Common myeloid progenitor, CD34-positive (primary cell): ENCODE measurements at regions not wholly inside any gene's neighbourhood (a gene's known extent, or its start where the extent isn't known, plus 50 kb on each side); places are given as distances from the start of the nearest gene placed in this dataset.

Experiments used
- CTCF ChIA-PET: fragments of 350-600 bp; sonication (Branson Sonifier 250); formaldehyde crosslinking; loops from one replicate; lab custom pipeline; 2021; ENCODE audit warnings: antibody characterized with exemption; lab: Charles Lee
- POLR2A ChIA-PET: fragments of 350-600 bp; sonication (Branson Sonifier 250); formaldehyde crosslinking; loops from one replicate; lab custom pipeline; 2021; ENCODE audit warnings: antibody characterized with exemption; lab: Charles Lee
- DNase-seq, 3 donors: peaks; one replicate each; pipeline versions ENCODE4 v3.0.0 to v3.0.0-alpha.2; 2013
- H3K27ac ChIP-seq, 2 experiments: 1 replicate in 1 of 2; 2 replicates in 1 of 2; pipeline ENCODE4 v1.7.0; 2013; ENCODE audit warnings: inconsistent platforms in 2 of 2, low read length in 2 of 2, mild to moderate bottlenecking in 2 of 2, low read depth in 1 of 2, moderate library complexity in 1 of 2; ENCODE audit not compliant: severe bottlenecking in 2 of 2, insufficient read depth in 1 of 2, poor library complexity in 1 of 2
- H3K27me3 ChIP-seq, 5 experiments: replicated peaks in 2 of 5; 1 replicate in 3 of 5; 2 replicates in 2 of 5; pipeline versions ENCODE4 v1.6.1 to v1.7.0; 2013; ENCODE audit warnings: low read length in 4 of 5, mild to moderate bottlenecking in 2 of 5, moderate library complexity in 2 of 5, inconsistent platforms in 1 of 5; ENCODE audit not compliant: insufficient read depth in 5 of 5, control insufficient read depth in 4 of 5
- H3K36me3 ChIP-seq, 4 experiments: 1 replicate in 2 of 4; 2 replicates in 2 of 4; pipeline versions ENCODE4 v1.6.1 to v1.7.0; 2013; ENCODE audit warnings: low read length in 3 of 4, control low read depth in 1 of 4, mild to moderate bottlenecking in 1 of 4; ENCODE audit not compliant: control insufficient read depth in 4 of 4, insufficient read depth in 4 of 4
- H3K4me1 ChIP-seq, 4 experiments: 1 replicate in 3 of 4; 2 replicates in 1 of 4; pipeline versions ENCODE4 v1.6.1 to v1.7.1; 2013; ENCODE audit warnings: low read length in 3 of 4, mild to moderate bottlenecking in 3 of 4, control low read depth in 1 of 4, inconsistent platforms in 1 of 4, moderate library complexity in 1 of 4; ENCODE audit not compliant: control insufficient read depth in 4 of 4, insufficient read depth in 4 of 4; ENCODE audit errors: control extremely low read depth in 1 of 4
- H3K4me3 ChIP-seq, 7 experiments: 1 replicate in 4 of 7; 2 replicates in 3 of 7; pipeline versions ENCODE4 v1.5.1 to v1.7.0; 2013; ENCODE audit warnings: mild to moderate bottlenecking in 7 of 7, low read length in 6 of 7, moderate library complexity in 6 of 7, inconsistent platforms in 2 of 7, low read depth in 2 of 7, control low read depth in 1 of 7; ENCODE audit not compliant: insufficient read depth in 4 of 7, control insufficient read depth in 1 of 7; ENCODE audit errors: extremely low read depth in 1 of 7
- H3K9me3 ChIP-seq, 5 experiments: 1 replicate in 4 of 5; 2 replicates in 1 of 5; pipeline versions ENCODE4 v1.6.1 to v1.7.1; 2013; ENCODE audit warnings: low read length in 4 of 5, mild to moderate bottlenecking in 2 of 5, inconsistent platforms in 1 of 5, low read depth in 1 of 5, moderate library complexity in 1 of 5; ENCODE audit not compliant: control insufficient read depth in 4 of 5, insufficient read depth in 2 of 5; ENCODE audit errors: control extremely low read depth in 1 of 5
- WGBS: methylation state at CpG from one replicate; pipeline ENCODE4 v1.1.5; 2013; ENCODE audit not compliant: insufficient coverage; 5-methylcytosine and 5-hydroxymethylcytosine counted together

DNA sequence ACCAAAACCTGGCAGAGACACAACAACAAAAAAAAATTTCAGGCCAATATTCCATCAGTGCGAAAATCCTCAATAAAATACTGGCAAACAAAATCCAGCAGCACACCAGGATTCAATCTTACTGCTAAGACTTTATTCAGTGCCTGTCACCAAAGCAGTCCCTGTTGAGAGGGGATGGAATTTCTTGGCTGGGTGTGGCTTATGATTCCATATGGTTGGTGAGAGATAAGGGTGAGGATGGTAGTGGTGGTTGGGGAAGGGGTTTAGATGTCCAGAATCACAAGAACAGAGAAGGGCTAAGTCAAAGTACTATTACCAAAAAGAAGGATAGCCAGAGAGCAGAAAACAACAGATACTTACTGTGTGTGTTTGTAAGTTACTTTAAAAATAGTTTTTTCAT lies 152.8 kb upstream of the SLC35B3 start:
- no CpG with 5 or more reads among the region's 1 CpG for WGBS
- H3K27ac ChIP-seq, result no peak overlapping the region
- DNase-seq, result no peak
- H3K9me3 ChIP-seq, result peaks cover 0 to 1% (median 0%) of the 10 kb centered on the region in 5 experiments
- POLR2A ChIA-PET, result no interaction called here
- H3K27me3 ChIP-seq, result no peaks in the 10 kb centered on the region
- no peaks in the 10 kb centered on the region for H3K4me1 ChIP-seq
- no peak overlapping the region for H3K4me3 ChIP-seq
- CTCF ChIA-PET, result no interaction called here
- no peaks in the 10 kb centered on the region for H3K36me3 ChIP-seq

DNA sequence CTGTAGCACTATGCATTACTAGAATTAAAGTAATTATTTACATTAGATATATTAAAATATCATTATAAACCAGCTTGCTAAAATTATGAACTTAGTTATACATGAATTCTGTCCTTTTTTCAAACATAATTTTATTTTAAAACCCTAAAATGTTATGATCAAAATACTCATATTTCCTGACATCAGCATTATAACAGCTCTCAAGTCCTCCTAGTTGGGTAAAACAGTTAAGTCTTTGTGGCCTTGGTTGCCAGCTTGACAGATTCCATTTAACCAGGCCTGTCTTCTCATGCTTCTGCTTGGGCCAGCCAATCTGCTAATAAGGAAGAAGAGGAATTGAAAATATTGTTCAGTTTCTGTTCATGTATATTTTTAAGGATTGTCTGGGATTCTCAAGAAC lies 147.9 kb upstream of the SLC35B3 start:
- H3K27ac ChIP-seq, result no peak overlapping the region
- no peak overlapping the region for H3K4me3 ChIP-seq
- ChIA-PET POLR2A (no interaction called here), CTCF (no interaction called here)
- H3K4me1 ChIP-seq, result no peaks in the 10 kb centered on the region
- no peaks in the 10 kb centered on the region for H3K27me3 ChIP-seq
- peaks cover 0 to 1% (median 0%) of the 10 kb centered on the region in 5 experiments for H3K9me3 ChIP-seq
- no peak for DNase-seq
- no peaks in the 10 kb centered on the region for H3K36me3 ChIP-seq

DNA sequence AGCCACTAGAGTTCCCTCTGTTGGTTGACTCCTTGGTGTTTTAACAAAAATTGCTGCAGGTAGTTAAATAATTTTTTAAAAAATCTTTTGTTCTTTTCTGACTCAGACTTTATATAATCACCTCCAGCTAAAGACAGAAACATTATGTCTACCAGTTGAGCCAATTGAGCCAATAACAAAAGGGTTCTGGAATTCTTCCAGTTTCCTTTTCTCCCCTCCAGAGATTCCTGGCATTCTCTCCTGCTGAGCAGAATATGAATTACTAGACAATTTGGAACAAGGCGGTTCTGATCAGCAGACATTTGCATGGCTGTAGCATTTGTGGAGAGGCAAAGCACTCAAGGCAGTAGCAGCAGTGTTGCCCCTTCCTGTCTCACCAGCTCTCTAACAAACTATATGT lies 144.0 kb upstream of the SLC35B3 start:
- Histone ChIP-seq H3K4me1 (no peaks in the 10 kb centered on the region), H3K4me3 (no peak overlapping the region), H3K27me3 (no peaks in the 10 kb centered on the region), H3K36me3 (no peaks in the 10 kb centered on the region), H3K27ac (no peak overlapping the region), H3K9me3 (no peaks in the 10 kb centered on the region)
- no CpG with 5 or more reads among the region's 1 CpG for WGBS
- ChIA-PET POLR2A (no interaction called here), CTCF (no interaction called here)
- DNase-seq, result no peak

DNA sequence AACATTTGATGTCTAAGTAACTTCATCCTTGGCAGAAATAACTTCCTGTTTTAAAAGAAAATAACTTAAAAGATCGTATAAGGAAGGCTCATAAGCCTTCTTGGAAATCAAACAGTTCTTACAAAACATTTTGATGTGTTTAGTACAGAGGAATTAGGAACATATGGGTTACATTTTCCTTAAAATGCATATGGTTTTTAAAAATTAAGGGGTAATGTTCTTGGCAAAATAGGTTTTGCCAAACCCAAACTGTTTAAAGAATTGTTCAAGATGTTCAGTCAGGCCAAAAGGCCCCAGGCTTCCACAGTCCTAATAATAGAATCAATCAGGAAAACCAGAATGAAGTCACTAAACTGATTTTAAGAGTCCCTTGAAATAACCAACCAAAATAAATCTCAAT lies 142.7 kb upstream of the SLC35B3 start:
- Histone ChIP-seq H3K9me3 (no peaks in the 10 kb centered on the region), H3K4me3 (no peak overlapping the region), H3K27me3 (no peaks in the 10 kb centered on the region), H3K27ac (no peak overlapping the region), H3K4me1 (no peaks in the 10 kb centered on the region), H3K36me3 (no peaks in the 10 kb centered on the region)
- CTCF ChIA-PET, result no interaction called here
- DNase-seq, result no peak
- POLR2A ChIA-PET, result no interaction called here
- WGBS, result no CpG with 5 or more reads among the region's 1 CpG

DNA sequence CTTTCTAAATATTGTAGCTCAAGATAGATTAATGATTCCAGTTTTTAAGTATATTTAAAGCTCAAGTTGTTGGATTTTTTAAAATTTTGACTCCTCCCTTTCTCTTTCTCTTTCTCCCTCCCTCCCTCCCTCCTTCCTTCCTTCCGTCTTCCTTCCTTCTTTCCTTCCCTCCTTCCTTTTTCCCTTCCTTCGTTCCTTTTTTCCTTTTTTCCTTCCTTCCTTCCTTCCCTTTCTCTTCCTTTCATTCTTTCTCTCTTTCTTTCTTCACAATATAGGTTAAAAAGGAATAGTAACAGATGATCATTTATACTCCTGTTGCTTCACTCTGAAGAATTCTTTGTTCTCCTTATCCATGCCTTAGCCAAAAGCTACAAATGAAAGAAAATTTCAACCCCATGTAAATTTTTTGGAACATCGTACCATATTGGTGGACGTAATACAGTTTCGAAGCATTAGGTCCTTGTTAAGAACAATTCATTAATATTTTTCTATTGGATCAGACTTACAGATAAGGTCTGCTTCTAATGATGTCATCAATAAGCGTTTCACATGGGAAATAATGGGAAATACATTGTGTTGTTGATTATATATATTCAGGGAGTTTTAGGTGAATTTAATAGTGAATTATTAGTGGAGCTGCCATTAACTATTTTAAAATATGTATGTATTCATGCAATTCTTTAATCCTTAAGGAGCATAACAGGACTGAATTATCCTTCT lies 139.6 kb upstream of the SLC35B3 start:
- no peaks in the 10 kb centered on the region for H3K27me3 ChIP-seq
- H3K4me1 ChIP-seq, result no peaks in the 10 kb centered on the region
- ChIA-PET POLR2A (no interaction called here), CTCF (interaction anchor here (1.5 kb wide), 1 partner anchor 56 kb away, joined by 3 read pairs; no protein-coding TSS in a partner anchor)
- 100% methylated on average over 1 of the region's 6 CpGs for WGBS
- no peak overlapping the region for H3K4me3 ChIP-seq
- DNase-seq, result no peak
- H3K36me3 ChIP-seq, result no peaks in the 10 kb centered on the region
- no peak overlapping the region for H3K27ac ChIP-seq
- no peaks in the 10 kb centered on the region for H3K9me3 ChIP-seq

DNA sequence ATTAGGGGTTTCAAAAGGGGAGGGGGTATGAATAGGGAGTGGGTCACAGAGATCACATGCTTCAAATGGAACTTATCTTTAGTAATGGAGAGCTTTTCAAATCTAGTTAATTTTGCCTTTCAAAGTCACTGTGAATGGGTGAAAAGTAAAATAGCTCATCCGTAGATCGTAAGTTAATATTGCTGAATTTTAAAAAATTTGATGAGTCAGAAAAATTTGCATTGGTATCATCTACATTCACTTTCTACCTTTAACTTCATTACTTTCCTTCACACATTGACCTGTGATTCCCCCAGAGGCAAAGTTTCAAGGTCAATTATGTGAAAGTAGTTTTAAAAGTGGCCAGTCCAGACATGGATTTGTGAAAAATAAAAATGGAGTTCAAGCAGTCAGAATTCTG lies 139.0 kb upstream of the SLC35B3 start:
- Histone ChIP-seq H3K36me3 (no peaks in the 10 kb centered on the region), H3K27ac (no peak overlapping the region), H3K27me3 (no peaks in the 10 kb centered on the region), H3K9me3 (no peaks in the 10 kb centered on the region), H3K4me1 (no peaks in the 10 kb centered on the region), H3K4me3 (no peak overlapping the region)
- CTCF ChIA-PET, result interaction anchor here (1.5 kb wide), 1 partner anchor 56 kb away, joined by 3 read pairs; no protein-coding TSS in a partner anchor
- no peak for DNase-seq
- POLR2A ChIA-PET, result no interaction called here
- WGBS, result no CpG with 5 or more reads among the region's 2 CpGs

DNA sequence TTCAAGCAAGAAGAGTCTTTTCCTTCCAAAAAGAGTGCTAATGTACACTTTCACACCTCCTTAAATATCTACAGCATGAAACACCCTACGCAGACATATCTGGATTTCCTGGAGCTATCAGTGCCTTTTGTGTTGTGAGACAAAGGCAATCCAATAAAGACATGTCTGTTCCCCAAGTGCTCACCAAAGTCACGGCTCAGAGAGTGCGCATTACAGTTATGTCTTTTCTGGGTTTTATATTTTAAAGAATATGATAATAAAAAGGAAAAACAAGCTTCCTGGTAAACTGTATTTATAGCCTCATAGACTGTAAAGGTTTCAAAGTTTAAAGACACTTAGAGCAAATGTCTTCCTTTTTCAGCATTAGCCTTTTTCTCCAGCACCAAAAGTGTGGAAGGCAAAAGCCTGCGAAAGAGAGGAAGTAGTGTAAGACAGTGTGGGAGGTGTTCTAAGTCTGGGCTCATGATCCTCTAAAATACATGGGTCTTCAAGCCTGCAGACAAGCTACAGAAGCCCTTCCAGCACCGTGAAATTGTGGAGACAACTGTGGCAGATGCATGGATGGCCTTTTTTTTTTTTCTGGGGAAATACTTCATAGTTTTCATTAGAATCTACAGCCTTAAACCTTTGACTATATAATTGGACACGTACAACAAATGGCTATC lies 135.0 kb upstream of the SLC35B3 start:
- WGBS, result no CpG with 5 or more reads among the region's 6 CpGs
- Histone ChIP-seq H3K4me3 (no peak overlapping the region), H3K27ac (no peak overlapping the region), H3K9me3 (peaks cover 0 to 2% (median 0%) of the 10 kb centered on the region in 5 experiments), H3K36me3 (no peaks in the 10 kb centered on the region), H3K27me3 (no peaks in the 10 kb centered on the region), H3K4me1 (no peaks in the 10 kb centered on the region)
- POLR2A ChIA-PET, result no interaction called here
- no peak for DNase-seq
- CTCF ChIA-PET, result interaction anchor here (0.6 kb wide), 1 partner anchor 1530 kb away, joined by 4 read pairs; no protein-coding TSS in a partner anchor
